Activated T-helper 17 cell treated with anti-CD3 and anti-CD28 coated beads, Interleukin-2, amount 50 U/mL, for 72 hours (primary cell): ENCODE measurements at regions not wholly inside any gene's neighbourhood (a gene's known extent, or its start where the extent isn't known, plus 50 kb on each side); places are given as distances from the start of the nearest gene placed in this dataset.

Experiments
- ATAC-seq: fragments of 150-1000 bp; cut with Tn5 transposase; replicated peaks from 2 replicates; pipeline ENCODE4 v1.10.0; 2021; ENCODE audit warnings: mild to moderate bottlenecking, moderate library complexity
- H3K27ac Mint-ChIP-seq: one replicate; pipeline ENCODE4 v1.8.0; 2022; ENCODE audit warnings: mixed read lengths
- H3K27me3 Mint-ChIP-seq: one replicate; pipeline ENCODE4 v1.8.0; 2022; ENCODE audit warnings: mixed read lengths
- H3K36me3 Mint-ChIP-seq: one replicate; pipeline ENCODE4 v1.8.0; 2022; ENCODE audit warnings: low read depth, mild to moderate bottlenecking, mixed read lengths
- H3K4me1 Mint-ChIP-seq: one replicate; pipeline ENCODE4 v1.8.0; 2022; ENCODE audit warnings: mixed read lengths
- H3K4me3 Mint-ChIP-seq: one replicate; pipeline ENCODE4 v1.8.0; 2022; ENCODE audit warnings: mild to moderate bottlenecking, mixed read lengths
- H3K9me3 Mint-ChIP-seq: one replicate; pipeline ENCODE4 v1.8.0; 2022; ENCODE audit warnings: mixed read lengths

DNA sequence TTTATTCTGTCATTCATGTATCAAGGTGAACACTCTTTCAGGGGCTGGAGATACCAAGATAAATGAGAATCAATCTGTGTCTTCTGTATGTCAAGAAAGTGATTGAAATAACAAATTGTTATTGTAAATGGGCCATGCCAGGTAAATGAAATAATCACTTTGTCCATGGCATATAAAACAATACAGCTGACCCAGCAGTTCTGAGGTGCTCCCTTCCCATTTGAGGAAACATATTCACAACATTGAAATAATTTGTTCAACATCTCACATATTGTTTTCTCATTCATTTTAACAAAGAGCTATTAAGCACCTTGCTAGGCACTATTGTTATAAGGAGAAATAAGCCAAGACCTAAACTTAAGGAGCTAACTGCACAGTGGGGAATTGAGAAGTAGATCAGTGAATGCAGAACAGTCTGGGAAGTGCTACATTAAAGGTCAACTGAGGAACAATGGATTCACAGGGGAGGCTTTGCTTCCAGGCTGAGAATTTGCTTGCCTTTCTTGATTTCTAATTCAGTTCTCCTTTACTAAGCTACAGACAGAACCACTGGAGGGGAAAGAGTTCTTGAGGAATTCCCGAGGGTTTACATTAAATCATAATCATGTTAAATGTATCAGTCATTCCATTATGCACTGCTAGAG is 806.3 kb upstream of the ARPP21 start:
- ATAC-seq: no peak
- Mint-ChIP-seq H3K9me3 (peaks cover 15% of the 10 kb centered on the region), H3K27ac (no peak overlapping the region), H3K4me3 (no peak overlapping the region), H3K4me1 (no peaks in the 10 kb centered on the region), H3K27me3 (no peaks in the 10 kb centered on the region), H3K36me3 (no peaks in the 10 kb centered on the region)

DNA sequence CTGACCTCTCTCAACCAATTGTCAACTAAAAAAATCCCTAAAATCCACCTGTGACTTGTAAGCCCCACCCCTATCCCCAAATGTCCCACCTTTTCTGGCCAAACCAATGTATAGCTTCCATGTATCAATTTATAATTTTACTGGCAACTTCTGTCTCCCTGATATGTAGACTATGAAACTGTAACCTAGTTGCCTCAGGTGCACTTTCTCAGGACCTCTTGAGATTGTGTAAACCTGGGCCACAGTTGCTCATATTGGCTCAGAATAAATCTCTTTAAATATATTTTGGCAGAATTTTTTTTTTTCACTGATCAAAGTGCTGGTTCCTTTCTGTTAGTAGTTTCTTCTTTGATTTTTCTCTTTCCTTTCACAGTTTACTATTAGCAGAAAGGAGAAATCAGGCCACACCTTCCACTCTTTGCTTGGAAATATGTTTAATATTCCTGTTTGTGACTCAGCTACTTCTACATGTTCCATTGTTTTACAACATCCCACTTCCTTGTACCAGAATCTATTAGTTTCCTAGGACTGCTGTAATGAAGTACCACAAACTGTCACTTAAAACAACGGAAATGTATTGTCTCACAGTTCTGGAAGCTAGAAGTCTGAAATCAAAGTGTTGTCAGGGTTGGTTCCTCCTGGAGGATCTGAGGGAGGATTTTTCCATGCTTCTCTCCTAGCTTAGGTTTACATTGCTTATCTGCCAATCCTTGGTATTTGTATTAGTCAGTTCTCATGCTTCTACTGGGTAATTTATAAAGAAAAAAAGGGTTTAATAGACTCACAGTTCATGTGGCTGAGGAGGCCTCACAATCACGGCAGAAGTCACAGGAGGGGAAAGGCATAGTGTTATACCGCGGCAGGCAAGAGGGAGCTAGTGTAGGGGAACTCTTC is 801.2 kb upstream of the ARPP21 start:
- Mint-ChIP-seq H3K4me3 (no peak overlapping the region), H3K9me3 (peaks cover 8% of the 10 kb centered on the region), H3K4me1 (no peaks in the 10 kb centered on the region), H3K36me3 (no peaks in the 10 kb centered on the region), H3K27ac (no peak overlapping the region), H3K27me3 (no peaks in the 10 kb centered on the region)
- ATAC-seq: no peak

DNA sequence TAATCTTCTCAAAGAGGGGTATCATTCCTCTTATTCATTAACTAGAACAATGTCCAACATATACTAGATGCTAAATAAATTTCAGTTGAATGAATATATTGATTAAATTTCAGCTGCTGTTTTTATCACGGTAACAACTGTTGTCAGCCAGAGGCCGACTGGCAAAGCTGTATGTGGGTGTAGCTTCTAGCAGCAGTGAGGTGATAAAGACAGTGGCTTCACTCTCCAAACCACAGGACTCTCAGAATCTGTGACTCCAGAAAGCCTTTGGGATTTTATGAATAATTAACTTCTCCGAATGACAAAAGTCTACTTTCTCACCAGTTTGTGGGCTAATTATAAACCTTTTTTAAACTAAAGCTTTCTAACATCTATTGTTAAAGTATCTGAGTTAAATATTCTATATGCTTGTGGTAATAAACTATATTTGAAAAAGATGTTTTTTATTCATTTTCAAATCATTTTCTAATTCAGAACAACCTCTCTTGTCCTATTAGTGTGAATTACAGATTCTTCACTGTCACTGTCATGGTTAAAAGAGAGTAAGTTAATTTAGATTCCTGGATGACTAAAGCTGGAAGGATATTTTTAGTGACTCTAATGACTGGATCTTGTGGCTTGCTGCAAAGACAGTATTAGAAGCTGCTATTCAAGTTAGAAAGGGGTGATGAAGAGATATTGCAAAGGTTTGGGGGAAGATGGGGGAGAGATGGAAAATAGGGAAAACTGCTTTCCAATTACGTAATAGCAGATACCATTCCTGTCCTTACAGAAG is 796.4 kb upstream of the ARPP21 start:
- Mint-ChIP-seq H3K9me3 (peaks cover 5% of the 10 kb centered on the region), H3K4me1 (no peaks in the 10 kb centered on the region), H3K4me3 (no peak overlapping the region), H3K27me3 (no peaks in the 10 kb centered on the region), H3K27ac (no peak overlapping the region), H3K36me3 (no peaks in the 10 kb centered on the region)
- no peak for ATAC-seq

GRCh38 chr3:34844323-34844620 is 795.1 kb upstream of the ARPP21 start:
- Mint-ChIP-seq H3K36me3 (no peaks in the 10 kb centered on the region), H3K27ac (no peak overlapping the region), H3K4me1 (no peaks in the 10 kb centered on the region), H3K4me3 (no peak overlapping the region), H3K9me3 (peaks cover 5% of the 10 kb centered on the region), H3K27me3 (no peaks in the 10 kb centered on the region)
- ATAC-seq: no peak

DNA sequence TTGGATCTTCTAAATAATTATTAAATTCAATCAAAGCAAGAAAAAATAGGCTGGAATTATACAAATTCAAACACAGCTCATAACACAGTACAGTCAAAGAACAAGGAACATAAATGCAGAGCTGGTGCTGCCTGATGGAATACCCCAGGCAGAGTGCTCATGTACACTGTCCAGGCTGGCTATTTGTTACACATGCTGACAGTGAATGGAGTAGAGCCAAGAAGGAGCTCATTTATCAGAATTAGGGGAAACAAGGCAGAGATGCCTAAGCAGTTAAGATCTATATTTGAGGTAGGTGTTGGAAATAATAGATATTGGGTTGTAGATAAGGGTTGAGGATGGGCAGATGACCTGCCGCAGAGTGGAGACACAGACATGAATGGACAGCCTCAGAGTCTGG is 788.2 kb upstream of the ARPP21 start:
- H3K9me3 Mint-ChIP-seq: peaks cover 10% of the 10 kb centered on the region
- ATAC-seq: no peak
- no peaks in the 10 kb centered on the region for H3K36me3 Mint-ChIP-seq
- H3K27me3 Mint-ChIP-seq: no peaks in the 10 kb centered on the region
- no peaks in the 10 kb centered on the region for H3K4me1 Mint-ChIP-seq
- no peak overlapping the region for H3K4me3 Mint-ChIP-seq
- H3K27ac Mint-ChIP-seq: no peak overlapping the region

DNA sequence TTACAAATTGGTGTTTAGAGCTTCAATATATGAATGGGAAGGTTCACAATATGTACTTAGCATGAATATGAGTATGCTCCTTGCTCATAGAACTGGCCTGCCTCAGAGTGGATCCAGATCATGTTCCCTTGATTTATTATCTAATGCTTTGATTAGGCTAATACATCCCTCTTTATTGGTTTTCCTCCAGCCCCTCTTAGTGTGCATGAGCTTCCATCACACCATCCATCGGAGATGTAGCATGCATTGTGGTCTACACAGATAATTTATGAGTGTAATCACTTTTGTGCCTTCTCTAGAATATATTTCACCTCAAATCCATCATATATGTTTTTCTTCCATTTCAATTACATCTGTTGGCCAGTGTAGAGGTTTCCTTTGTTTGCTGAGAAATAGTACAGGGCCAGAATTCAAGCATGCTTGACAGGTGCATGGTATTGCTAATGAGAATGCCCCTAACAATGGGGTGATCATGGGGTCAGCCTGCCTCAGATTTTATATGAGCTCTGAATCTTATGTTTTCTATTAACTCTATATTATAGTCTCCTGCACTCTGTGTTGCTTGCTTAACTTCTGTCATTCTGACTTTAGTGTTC is 786.4 kb upstream of the ARPP21 start:
- Mint-ChIP-seq H3K27me3 (no peaks in the 10 kb centered on the region), H3K9me3 (peaks cover 10% of the 10 kb centered on the region), H3K27ac (no peak overlapping the region), H3K36me3 (no peaks in the 10 kb centered on the region), H3K4me3 (no peak overlapping the region), H3K4me1 (no peaks in the 10 kb centered on the region)
- ATAC-seq: no peak

- H3K9me3 Mint-ChIP-seq: peaks cover 10% of the 10 kb centered on the region
- no peak overlapping the region for H3K27ac Mint-ChIP-seq
- ATAC-seq: no peak
- H3K4me1 Mint-ChIP-seq: no peaks in the 10 kb centered on the region
- no peaks in the 10 kb centered on the region for H3K27me3 Mint-ChIP-seq
- H3K4me3 Mint-ChIP-seq: no peak overlapping the region
- H3K36me3 Mint-ChIP-seq: no peaks in the 10 kb centered on the region
Observed at GRCh38 chr3:34856081-34856947, 783.0 kb upstream of the ARPP21 start.

DNA sequence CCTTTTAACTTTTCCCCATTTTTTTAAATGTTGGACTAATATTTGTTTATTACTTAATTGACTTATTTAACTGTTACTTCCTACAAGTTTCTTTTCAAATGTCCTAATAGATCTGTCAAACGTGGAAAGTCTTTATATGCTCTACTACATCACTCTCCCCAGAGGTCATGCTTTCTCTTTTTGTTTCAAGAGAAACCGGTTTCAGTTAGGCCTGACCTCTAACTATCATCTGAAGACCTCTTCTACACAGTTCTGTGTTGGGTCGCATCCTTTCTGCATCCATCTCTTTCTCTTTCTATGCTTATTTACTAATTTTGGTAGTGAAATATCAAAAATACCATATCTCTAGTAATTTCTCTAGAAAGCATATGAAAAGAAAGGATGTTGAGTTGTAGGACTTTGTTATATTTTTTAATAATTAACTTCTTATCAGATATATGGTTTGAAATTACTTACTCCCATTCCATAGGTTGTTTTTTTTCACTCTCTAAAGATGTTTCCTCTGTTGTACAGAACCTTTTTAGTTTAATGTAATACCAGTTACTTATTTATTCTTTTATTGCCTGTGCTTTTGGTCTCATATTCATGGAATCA is 781.2 kb upstream of the ARPP21 start:
- Mint-ChIP-seq H3K4me3 (no peak overlapping the region), H3K9me3 (peaks cover 3% of the 10 kb centered on the region), H3K36me3 (no peaks in the 10 kb centered on the region), H3K4me1 (no peaks in the 10 kb centered on the region), H3K27me3 (no peaks in the 10 kb centered on the region), H3K27ac (no peak overlapping the region)
- ATAC-seq: no peak

GRCh38 chr3:34859746-34860145 is 779.6 kb upstream of the ARPP21 start:
- ATAC-seq: no peak

GRCh38 chr3:34862456-34862855 is 776.9 kb upstream of the ARPP21 start:
- ATAC-seq: no peak
- H3K27me3 Mint-ChIP-seq: no peaks in the 10 kb centered on the region

More at GRCh38 chr3:34859746-34860145, 779.6 kb upstream of the ARPP21 start:
- Mint-ChIP-seq H3K36me3 (no peaks in the 10 kb centered on the region), H3K4me1 (no peaks in the 10 kb centered on the region), H3K27ac (no peak overlapping the region), H3K27me3 (no peaks in the 10 kb centered on the region), H3K4me3 (no peak overlapping the region), H3K9me3 (no peaks in the 10 kb centered on the region)

GRCh38 chr3:34863485-34863884 is 775.8 kb upstream of the ARPP21 start:
- Mint-ChIP-seq H3K27ac (no peak overlapping the region), H3K27me3 (no peaks in the 10 kb centered on the region), H3K4me3 (no peak overlapping the region), H3K4me1 (no peaks in the 10 kb centered on the region), H3K9me3 (peaks cover 3% of the 10 kb centered on the region), H3K36me3 (no peaks in the 10 kb centered on the region)
- ATAC-seq: no peak

More at GRCh38 chr3:34862456-34862855, 776.9 kb upstream of the ARPP21 start:
- Mint-ChIP-seq H3K9me3 (no peaks in the 10 kb centered on the region), H3K4me3 (no peak overlapping the region), H3K4me1 (no peaks in the 10 kb centered on the region), H3K27ac (no peak overlapping the region), H3K36me3 (no peaks in the 10 kb centered on the region)

DNA sequence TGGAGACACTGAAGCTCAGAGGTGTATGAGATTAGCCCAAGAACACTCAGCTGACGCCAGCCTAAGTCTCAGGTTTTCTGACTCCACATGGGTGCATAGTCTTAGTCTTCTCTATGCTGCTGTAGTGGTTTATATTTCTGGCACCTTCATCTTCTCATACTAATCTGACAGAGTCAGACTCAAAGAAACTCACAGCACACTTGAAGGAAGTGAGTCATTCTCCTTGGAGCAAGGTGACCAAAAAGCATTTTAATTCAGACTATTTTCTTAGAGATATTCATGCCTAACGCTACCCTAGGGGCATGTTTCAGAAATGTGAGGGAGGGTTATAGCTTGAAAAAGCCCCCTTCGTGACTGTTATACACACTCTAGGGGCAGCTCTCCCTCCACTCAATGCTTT is 775.3 kb upstream of the ARPP21 start:
- no peaks in the 10 kb centered on the region for H3K36me3 Mint-ChIP-seq
- H3K27me3 Mint-ChIP-seq: no peaks in the 10 kb centered on the region
- no peaks in the 10 kb centered on the region for H3K4me1 Mint-ChIP-seq
- no peak overlapping the region for H3K27ac Mint-ChIP-seq
- peaks cover 5% of the 10 kb centered on the region for H3K9me3 Mint-ChIP-seq
- no peak overlapping the region for H3K4me3 Mint-ChIP-seq
- no peak for ATAC-seq

DNA sequence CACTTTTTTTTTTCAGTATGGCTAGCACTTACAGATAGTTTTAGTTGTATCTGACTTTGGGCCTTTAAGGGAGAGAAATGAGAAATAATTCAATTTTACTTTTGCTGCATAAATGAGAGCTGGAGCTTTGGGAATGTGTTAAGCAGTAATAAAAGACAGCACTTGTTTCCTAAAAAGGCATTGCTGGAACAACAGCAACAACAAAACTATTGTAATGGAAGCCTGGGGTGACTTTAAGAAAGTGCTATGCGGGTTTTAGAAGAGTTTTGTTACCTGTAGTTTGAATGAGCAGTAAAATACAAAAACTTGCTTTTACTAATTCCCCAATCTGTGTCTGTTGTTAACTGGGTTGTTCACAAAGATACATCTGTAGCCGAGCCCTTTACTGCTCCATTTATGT is 774.0 kb upstream of the ARPP21 start:
- no peak for ATAC-seq
- Mint-ChIP-seq H3K36me3 (no peaks in the 10 kb centered on the region), H3K4me3 (no peak overlapping the region), H3K27ac (no peak overlapping the region), H3K9me3 (peaks cover 5% of the 10 kb centered on the region), H3K27me3 (no peaks in the 10 kb centered on the region), H3K4me1 (no peaks in the 10 kb centered on the region)
